ENCODE measurements at regions not wholly inside any gene's neighbourhood (a gene's known extent, or its start where the extent isn't known, plus 50 kb on each side); places are given as distances from the start of the nearest gene placed in this dataset.

DNA sequence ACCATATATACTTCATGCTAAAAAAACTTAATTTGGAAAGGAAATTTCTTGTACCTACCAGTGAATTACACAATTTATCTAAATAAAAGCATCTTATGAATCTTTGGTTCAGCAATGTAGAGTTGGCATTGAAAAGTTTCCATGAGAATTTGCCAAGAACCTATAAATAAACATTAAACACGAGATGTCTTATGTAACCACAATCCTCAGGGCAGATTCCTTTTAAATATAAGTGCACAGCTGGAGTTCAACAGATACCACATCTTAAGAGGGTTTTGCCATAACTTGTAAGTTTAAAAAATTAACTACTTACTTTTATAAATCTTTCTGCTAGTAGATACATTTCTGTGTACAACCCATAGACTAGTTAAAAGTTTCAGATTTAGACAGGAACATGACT, 499.3 kb upstream of the ARRDC4 start:
- Histone ChIP-seq H3K4me2 (peak overlapping the region; percentile 2 to 62 (median 47); a peak in 17 of 22 replicates), H3K27me3 (no peaks in the 10 kb centered on the region), H3K4me1 (peaks cover 7 to 22% (median 19%) of the 10 kb centered on the region in 10 experiments; a peak in 19 of 20 replicates), H3K27ac (peak overlapping the region in 2 of 11 experiments; percentile 20 to 33; a peak in 4 of 22 replicates), H3K36me3 (no peaks in the 10 kb centered on the region), H3K9me3 (replicated peaks in 1 of 11) (no peaks in the 10 kb centered on the region), H3K9ac (no peak overlapping the region; a peak in 1 of 22 replicates), H4K20me1 (no peaks in the 10 kb centered on the region), H3K4me3 (no peak overlapping the region)
- TF ChIP-seq Cebpa-rat (IDR thresholded peaks at IDR 0.05): no peak

DNA sequence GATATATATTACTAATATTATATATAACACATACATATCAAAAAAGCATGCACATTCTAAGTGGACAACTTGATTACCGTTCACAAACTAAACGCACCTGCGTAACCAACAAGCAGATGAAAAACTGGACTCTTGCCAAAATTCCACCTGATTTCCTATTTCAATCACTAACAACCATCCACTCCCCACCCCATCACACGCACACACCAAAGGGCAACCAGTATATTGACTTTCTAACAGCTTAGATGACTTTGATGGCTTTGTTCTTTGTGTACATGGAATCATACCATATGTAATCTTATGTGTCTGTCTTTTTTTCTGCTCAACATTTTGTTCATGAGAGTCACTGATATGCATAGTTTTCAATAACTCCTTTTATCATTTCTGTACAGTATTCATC, 496.8 kb upstream of the ARRDC4 start:
- Histone ChIP-seq H3K4me3 (no peak overlapping the region), H3K27me3 (no peaks in the 10 kb centered on the region), H3K9me3 (replicated peaks in 1 of 11) (no peaks in the 10 kb centered on the region), H3K4me1 (peaks cover 14 to 34% (median 25%) of the 10 kb centered on the region in 10 experiments; a peak in 19 of 20 replicates), H3K9ac (no peak overlapping the region), H4K20me1 (no peaks in the 10 kb centered on the region), H3K36me3 (no peaks in the 10 kb centered on the region), H3K4me2 (no peak overlapping the region), H3K27ac (no peak overlapping the region)
- TF ChIP-seq Cebpa-rat (IDR thresholded peaks at IDR 0.05): no peak

DNA sequence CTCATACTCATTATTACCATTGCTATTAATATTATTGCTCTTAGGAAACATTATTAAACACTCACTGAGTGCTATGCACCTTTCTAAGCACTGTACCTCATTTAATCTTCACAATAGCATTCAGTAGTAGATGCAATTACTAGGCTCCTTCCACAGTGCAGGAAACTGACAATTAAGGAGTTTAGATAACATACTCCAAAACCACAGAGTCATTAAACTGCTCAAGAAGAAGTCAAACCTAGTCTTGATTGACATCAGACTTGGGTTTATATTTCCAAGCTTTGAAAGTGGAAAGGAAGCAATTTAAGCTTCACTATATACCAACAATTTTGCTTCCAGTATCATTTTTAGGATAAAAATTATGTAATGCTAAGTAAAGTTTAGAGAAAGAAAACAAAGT, 490.1 kb upstream of the ARRDC4 start:
- no peaks in the 10 kb centered on the region for H3K27me3 ChIP-seq
- H3K27ac ChIP-seq: no peak overlapping the region
- peaks cover 0 to 13% (median 9%) of the 10 kb centered on the region in 10 experiments; a peak in 10 of 20 replicates for H3K4me1 ChIP-seq
- no peaks in the 10 kb centered on the region for H4K20me1 ChIP-seq
- no peaks in the 10 kb centered on the region for H3K36me3 ChIP-seq
- peaks cover 0 to 14% (median 7%) of the 10 kb centered on the region in 11 experiments; a peak in 11 of 22 replicates for H3K9me3 ChIP-seq (replicated peaks in 1 of 11)
- H3K9ac ChIP-seq: no peak overlapping the region
- no peak overlapping the region for H3K4me2 ChIP-seq
- H3K4me3 ChIP-seq: no peak overlapping the region
- TF ChIP-seq Cebpa-rat (IDR thresholded peaks at IDR 0.05): no peak

DNA sequence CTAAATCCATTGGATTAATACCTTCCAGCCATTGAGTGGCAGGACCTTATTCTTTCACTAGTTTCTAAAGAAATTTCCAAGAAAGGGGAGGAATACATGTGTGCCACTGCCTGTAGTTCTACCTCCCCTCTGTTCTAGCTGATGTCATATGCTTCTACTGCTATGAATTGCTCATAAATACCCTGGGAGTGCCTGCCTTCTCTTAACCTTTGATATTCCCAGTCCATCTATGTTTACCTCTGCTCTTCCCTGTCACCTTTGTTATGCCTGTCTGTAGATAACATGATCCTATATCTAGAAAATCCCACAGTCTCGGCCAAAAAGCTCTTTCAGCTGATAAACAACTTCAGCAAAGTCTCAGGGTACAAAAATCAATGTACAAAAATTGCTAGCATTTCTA, 486.9 kb upstream of the ARRDC4 start:
- no peak overlapping the region for H3K4me2 ChIP-seq
- TF ChIP-seq Cebpa-rat (IDR thresholded peaks at IDR 0.05): no peak
- no peak overlapping the region for H3K9ac ChIP-seq
- no peaks in the 10 kb centered on the region for H4K20me1 ChIP-seq
- H3K27ac ChIP-seq: no peak overlapping the region
- peaks cover 1 to 18% (median 10%) of the 10 kb centered on the region in 11 experiments; a peak in 13 of 22 replicates for H3K9me3 ChIP-seq (replicated peaks in 1 of 11)
- H3K36me3 ChIP-seq: no peaks in the 10 kb centered on the region
- no peak overlapping the region for H3K4me3 ChIP-seq
- H3K27me3 ChIP-seq: no peaks in the 10 kb centered on the region
- no peaks in the 10 kb centered on the region for H3K4me1 ChIP-seq

DNA sequence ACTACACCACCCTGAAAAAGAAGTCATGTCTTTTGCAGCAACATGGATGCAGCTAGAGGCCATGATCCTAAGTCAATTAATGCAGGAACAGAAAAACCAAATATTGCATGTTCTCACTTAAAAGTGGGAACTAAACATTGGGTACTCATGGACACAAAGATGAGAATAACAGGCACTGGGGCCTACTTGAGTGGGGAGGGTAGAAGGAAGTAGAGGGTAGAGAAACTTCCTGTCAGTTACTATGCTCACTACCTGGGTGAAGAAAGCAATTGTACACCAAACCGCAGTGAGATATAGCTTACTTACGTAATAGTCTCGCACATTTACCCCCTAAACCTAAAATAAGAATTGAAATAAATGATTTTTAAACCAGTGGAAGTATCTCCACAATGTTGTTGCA, 480.5 kb upstream of the ARRDC4 start:
- no peak for TF ChIP-seq Cebpa-rat (IDR thresholded peaks at IDR 0.05)
- Histone ChIP-seq H3K9me3 (replicated peaks in 1 of 11) (peaks cover 0 to 20% (median 16%) of the 10 kb centered on the region in 11 experiments; a peak in 19 of 22 replicates), H3K9ac (no peak overlapping the region), H3K4me1 (peaks cover 0 to 16% (median 0%) of the 10 kb centered on the region in 10 experiments; a peak in 6 of 20 replicates), H4K20me1 (no peaks in the 10 kb centered on the region), H3K36me3 (no peaks in the 10 kb centered on the region), H3K4me2 (no peak overlapping the region), H3K4me3 (no peak overlapping the region), H3K27me3 (no peaks in the 10 kb centered on the region), H3K27ac (no peak overlapping the region)

DNA sequence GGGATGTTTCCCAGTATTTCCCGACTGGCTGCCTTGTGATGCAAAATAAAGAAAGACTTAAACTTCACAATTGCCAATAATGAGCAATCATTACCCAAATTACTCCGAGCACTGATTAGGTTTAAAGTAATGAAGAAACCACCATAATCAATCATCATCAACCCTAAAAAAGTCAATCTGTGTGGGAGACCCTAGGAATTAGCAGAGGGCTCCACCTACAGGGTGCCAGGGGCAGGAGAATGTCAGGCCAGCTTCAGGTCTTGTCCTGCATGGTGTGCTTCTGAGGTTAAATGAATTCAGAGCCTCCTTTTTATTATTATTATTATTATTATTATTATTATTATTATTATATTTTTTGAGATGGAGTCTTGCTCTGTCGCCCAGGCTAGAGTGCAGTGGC, 478.0 kb upstream of the ARRDC4 start:
- peaks cover 0 to 29% (median 16%) of the 10 kb centered on the region in 11 experiments; a peak in 20 of 22 replicates for H3K9me3 ChIP-seq (replicated peaks in 1 of 11)
- peak overlapping the region in 3 of 11 experiments; percentile 2 to 60 (median 50); a peak in 5 of 22 replicates for H3K4me2 ChIP-seq
- H3K9ac ChIP-seq: no peak overlapping the region
- H3K36me3 ChIP-seq: no peaks in the 10 kb centered on the region
- H3K4me1 ChIP-seq: peaks cover 0 to 17% (median 0%) of the 10 kb centered on the region in 10 experiments; a peak in 6 of 20 replicates
- TF ChIP-seq Cebpa-rat (IDR thresholded peaks at IDR 0.05): no peak
- H4K20me1 ChIP-seq: no peaks in the 10 kb centered on the region
- no peak overlapping the region for H3K4me3 ChIP-seq
- no peaks in the 10 kb centered on the region for H3K27me3 ChIP-seq
- no peak overlapping the region for H3K27ac ChIP-seq

DNA sequence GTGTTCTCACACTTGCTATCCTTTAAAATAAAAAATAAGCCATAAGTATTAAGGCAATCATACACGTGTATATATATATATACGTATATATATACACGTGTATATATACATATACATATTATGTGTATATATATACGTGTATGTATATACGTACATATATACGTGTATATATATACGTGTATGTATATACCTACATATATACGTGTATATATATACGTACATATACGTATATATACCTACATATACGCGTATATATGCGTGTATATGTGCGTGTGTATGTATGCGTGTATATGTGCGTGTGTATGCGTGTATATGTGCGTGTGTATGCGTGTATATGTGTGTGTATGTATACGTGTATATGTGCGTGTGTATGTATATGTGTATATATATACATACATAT, 477.3 kb upstream of the ARRDC4 start:
- Histone ChIP-seq H3K4me1 (peaks cover 0 to 17% (median 0%) of the 10 kb centered on the region in 10 experiments; a peak in 6 of 20 replicates), H3K36me3 (no peaks in the 10 kb centered on the region), H3K9ac (no peak overlapping the region), H4K20me1 (no peaks in the 10 kb centered on the region), H3K9me3 (replicated peaks in 1 of 11) (peaks cover 0 to 27% (median 16%) of the 10 kb centered on the region in 11 experiments; a peak in 20 of 22 replicates), H3K4me2 (no peak overlapping the region), H3K27me3 (no peaks in the 10 kb centered on the region), H3K4me3 (no peak overlapping the region), H3K27ac (no peak overlapping the region)
- no peak for TF ChIP-seq Cebpa-rat (IDR thresholded peaks at IDR 0.05)

DNA sequence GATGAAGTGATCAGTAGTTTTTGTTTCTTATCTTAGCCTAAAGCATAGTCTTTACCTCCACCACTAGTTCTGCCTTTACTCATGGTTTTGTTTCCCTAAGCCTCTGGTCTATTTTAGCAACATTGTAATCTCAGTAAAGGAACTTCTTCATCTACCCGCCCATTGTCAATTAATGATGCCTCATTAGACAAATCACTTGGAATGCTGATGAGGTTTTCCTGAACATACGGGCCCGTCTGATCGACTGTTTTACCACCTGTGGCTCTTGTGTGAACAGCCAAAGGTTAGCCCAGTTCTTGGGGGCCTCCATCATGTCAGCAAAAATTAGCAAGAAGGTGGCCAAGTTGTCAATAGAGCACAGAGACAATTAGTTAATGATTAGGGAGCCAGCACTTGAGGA, 470.1 kb upstream of the ARRDC4 start:
- Histone ChIP-seq H3K4me2 (no peak overlapping the region), H3K9me3 (replicated peaks in 1 of 11) (peaks cover 0 to 8% (median 0%) of the 10 kb centered on the region in 11 experiments; a peak in 7 of 22 replicates), H3K27me3 (no peaks in the 10 kb centered on the region), H3K27ac (no peak overlapping the region), H3K36me3 (no peaks in the 10 kb centered on the region), H3K4me1 (no peaks in the 10 kb centered on the region), H4K20me1 (no peaks in the 10 kb centered on the region), H3K9ac (no peak overlapping the region), H3K4me3 (no peak overlapping the region)
- TF ChIP-seq Cebpa-rat (IDR thresholded peaks at IDR 0.05): no peak

DNA sequence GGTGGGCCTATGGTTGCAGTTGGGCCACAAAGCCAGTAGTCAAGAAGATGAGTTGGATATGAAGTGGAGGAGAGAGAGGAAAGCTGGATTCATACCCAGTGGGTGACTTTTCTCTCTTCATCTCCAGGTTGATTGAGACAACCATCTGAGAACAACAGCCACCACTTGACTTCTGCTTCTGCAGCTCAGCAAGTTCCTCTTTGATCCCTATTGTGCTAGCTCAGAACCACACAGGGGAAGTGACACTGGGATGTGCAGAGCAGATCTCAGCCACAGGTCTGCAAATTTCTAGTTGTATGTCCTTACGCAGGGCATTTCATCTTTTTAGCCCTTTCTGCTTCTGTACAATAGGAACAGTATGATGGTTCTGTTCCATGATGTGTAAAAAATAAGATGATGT, 459.2 kb upstream of the ARRDC4 start:
- H3K9ac ChIP-seq: peak overlapping the region in 1 of 11 experiments; percentile 27; a peak in 1 of 22 replicates
- TF ChIP-seq Cebpa-rat (IDR thresholded peaks at IDR 0.05): no peak
- H3K4me1 ChIP-seq: peaks cover 0 to 62% (median 16%) of the 10 kb centered on the region in 10 experiments; a peak in 11 of 20 replicates
- H3K9me3 ChIP-seq (replicated peaks in 1 of 11): peaks cover 0 to 13% (median 0%) of the 10 kb centered on the region in 11 experiments; a peak in 1 of 22 replicates
- H3K27me3 ChIP-seq: no peaks in the 10 kb centered on the region
- peak overlapping the region in 6 of 11 experiments; percentile 15 to 94 (median 69); a peak in 9 of 22 replicates for H3K27ac ChIP-seq
- no peaks in the 10 kb centered on the region for H3K36me3 ChIP-seq
- H4K20me1 ChIP-seq: no peaks in the 10 kb centered on the region
- no peak overlapping the region for H3K4me3 ChIP-seq
- H3K4me2 ChIP-seq: peak overlapping the region in 5 of 11 experiments; percentile 47 to 84 (median 60); a peak in 10 of 22 replicates

DNA sequence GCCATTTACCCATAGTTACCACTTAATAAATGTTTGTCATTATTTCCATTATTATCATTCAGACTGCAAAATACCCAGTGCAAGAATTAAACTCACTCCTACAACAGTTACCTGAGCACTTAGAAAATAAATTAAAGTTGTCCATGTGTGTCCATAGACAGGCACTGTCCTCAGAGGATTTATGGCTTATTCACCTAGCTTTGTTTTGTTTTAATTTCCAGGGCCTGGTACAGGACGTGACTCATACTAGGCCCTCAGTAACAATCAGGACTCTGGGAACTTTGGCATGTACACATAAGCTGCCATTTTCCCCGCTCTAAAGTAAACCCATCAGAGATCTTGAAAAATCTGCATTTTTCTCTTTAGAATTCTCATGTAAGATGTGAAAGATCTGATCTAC, 458.5 kb upstream of the ARRDC4 start:
- no peak for TF ChIP-seq Cebpa-rat (IDR thresholded peaks at IDR 0.05)
- no peaks in the 10 kb centered on the region for H3K36me3 ChIP-seq
- no peaks in the 10 kb centered on the region for H4K20me1 ChIP-seq
- H3K27ac ChIP-seq: peak overlapping the region in 5 of 11 experiments; percentile 13 to 94 (median 72); a peak in 7 of 22 replicates
- H3K27me3 ChIP-seq: no peaks in the 10 kb centered on the region
- peaks cover 0 to 13% (median 0%) of the 10 kb centered on the region in 11 experiments; a peak in 1 of 22 replicates for H3K9me3 ChIP-seq (replicated peaks in 1 of 11)
- H3K4me2 ChIP-seq: peak overlapping the region in 5 of 11 experiments; percentile 18 to 84 (median 60); a peak in 9 of 22 replicates
- peaks cover 0 to 62% (median 16%) of the 10 kb centered on the region in 10 experiments; a peak in 11 of 20 replicates for H3K4me1 ChIP-seq
- H3K4me3 ChIP-seq: no peak overlapping the region
- H3K9ac ChIP-seq: peak overlapping the region in 1 of 11 experiments; percentile 26; a peak in 1 of 22 replicates

All from BLaER1 treated with 17β-estradiol and CSF1 and Interleukin-3, amounts not matched to agents 10 nM and 100 nM (cell line).